NCI-H146 treated with DMSO at 0.1 percent for 48 hours (cell line): ENCODE measurements at regions not wholly inside any gene's neighbourhood (a gene's known extent, or its start where the extent isn't known, plus 50 kb on each side); places are given as distances from the start of the nearest gene placed in this dataset.
A peak's percentile ranks its signal among the peaks of the same experiment; 100 is the strongest.
"Not testable (repeated sequence)": the region's sequence is repeated elsewhere in the genome, so short reads cannot be mapped to it uniquely, and the experiment has no call there.

ENCODE experiments used
- DNase-seq: peaks from one replicate; lab custom pipeline; 2025; ENCODE audit not compliant: unreplicated experiment; lab: John Stamatoyannopoulos, UW

DNA sequence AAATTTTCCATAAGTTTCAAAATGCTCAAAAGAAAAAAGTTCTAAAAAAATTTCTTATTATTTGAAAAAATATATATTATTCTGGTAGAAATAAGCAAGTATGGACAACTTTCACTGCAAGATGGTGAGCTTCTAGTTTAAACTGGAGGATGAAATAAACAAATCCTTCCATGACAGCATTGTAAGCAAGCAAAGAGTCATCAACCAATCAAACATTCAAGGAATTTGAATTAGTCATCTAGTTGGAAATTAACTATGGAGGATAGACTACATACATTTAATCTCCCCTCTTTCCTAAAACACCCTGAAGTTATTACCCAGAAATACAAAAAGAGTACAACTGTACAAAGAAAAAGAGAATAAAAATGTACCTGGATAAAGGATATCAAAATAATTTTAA lies 51.0 kb upstream of the IRX5 start:
- no peak for DNase-seq

DNA sequence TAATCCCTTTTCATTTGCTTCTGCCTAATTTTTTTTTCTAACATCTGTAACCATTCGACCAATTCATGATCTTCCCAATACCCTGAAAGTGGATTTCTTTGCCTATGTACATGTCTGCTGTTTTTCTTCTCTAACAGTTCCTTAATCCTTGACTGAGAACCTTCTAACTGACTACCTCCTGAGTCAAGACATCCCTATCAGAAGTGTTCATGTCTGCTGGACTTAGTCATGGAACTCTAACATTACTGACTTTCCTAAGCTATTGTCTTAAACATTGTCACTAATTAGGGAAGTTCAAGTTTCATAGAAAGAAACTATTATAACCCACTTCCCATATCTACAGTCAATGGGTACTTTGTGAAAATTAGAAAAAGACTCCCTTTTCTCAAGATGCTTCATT lies 52.4 kb upstream of the IRX5 start:
- DNase-seq, result no peak

DNA sequence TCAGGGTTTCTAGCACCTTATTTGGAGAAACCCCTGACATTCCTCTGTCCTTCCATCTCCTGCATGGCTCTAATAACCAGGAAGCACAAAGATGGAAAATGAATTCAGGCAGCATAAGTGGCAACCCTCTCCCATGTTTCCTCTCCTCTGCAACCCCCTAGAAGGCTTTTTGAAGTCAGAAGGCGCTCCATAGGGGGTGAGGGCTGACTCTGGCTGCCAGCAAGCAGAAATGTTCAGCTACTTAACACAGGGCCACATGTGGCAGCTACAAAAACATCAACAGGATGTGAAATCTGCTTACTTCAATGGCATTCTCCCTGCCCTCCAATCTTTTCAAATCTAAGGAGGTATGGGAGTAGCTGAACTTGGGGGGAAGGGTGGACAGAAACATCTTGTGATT lies 55.2 kb upstream of the IRX5 start:
- no peak for DNase-seq

DNA sequence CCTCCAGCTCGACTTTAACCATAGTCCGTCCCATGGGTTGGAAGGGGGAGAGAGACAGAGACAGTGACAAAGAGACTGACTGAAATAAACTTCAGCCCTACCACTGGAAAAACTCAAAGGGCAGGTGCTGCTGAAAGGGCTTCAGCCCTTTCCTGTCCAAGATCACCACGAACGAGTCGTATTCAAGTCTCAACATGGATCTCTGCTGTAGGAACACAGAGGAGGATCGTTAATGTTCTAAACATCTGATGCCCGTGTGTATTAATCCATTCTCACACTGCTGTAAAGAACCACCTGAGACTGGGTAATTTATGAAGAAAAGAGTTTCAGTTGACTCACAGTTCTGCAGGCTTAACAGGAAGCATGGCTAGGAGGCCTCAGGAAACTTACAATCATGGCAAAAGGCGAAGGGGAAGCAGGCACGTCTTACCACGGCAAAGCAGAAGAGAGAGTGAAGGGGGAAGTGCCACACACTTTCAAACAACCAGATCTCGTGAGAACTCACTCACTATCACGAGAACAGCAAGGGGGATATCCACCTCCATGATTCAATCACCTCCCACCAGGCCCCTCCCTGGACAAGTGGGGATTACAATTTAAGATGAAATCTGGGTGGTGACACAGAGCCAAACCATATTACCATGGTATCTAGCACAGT lies 56.8 kb upstream of the IRX5 start:
- DNase-seq, result not testable (repeated sequence)

DNA sequence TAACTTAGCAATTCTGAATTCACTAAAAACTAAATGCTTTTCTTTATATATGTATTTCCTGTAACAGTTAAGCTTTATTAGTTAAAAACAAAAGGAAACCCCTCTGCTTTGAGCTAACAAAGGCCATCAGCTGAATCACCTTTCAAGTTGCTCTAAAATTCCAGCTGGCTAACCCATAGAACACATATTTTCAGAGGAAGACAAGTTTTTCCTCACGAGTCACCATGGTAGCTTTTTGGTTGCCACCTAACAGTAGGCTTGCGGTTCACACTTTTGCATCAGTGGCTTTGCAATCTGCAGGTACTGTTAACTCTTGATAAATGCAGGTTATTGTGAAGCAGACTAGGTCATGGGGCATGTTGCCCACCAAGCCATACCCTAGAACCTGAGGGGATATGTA lies 57.6 kb upstream of the IRX5 start:
- no peak for DNase-seq

DNA sequence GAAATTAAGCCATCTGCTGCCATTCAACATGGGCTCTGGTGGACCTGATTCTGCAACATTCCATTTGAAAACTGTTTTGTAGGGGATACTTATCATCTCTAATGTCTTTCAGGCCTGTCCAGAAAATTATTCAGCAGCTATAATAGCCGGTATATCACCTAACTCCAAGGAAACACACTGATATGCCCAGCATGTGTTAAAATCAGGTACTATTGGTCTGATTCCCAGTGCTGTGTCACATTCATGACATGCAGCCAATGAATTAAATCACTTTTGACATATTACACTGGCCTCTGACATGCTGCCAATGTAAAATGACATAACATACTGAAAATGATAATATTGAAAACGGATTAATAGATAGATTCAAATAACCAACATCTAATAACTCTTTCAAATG lies 60.5 kb upstream of the IRX5 start:
- DNase-seq, result no peak

DNA sequence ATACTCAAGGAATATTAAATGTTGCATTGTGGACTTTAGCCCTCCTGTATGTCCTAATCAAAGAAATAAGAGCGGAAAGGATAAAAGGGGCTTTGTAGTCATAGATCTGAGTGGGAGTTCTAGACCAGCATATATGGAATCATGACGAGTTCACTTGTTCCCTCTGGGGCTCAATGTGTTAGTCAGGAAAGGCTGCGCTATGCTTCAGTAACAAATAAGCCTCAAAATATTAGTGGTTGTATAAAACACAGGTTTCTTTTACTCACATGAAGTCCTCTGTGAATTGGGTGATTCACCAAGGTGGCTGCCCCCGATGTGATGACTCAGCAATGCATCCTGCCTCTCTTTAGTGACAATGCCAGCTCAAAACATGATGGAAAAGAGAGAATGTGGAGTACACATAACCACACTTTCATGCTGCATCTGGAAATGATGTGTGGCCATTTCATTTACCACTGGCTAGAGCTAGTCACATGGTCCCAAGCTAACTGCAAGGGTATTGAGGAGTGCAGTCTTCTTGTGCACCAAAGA lies 63.3 kb upstream of the IRX5 start:
- DNase-seq, result no peak

DNA sequence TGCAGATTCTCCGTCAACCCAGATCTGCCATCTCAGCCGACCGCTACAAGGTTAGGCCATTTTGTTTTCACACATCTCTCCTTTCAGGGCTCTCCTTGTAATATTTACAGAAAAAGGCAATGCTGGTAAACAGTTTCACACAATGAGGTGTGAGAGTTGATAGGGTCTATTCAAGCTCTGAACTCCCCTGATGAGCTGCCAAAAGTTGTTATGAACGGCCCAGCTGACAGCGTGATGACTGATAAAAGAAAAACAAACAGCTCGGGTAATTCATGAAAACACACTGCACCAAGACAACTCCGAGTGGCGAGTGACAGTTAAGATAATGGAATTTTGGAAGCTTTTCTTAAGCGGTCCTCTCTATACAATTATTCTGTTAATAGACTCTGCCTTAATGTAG lies 68.1 kb upstream of the IRX5 start:
- DNase-seq, result no peak

DNA sequence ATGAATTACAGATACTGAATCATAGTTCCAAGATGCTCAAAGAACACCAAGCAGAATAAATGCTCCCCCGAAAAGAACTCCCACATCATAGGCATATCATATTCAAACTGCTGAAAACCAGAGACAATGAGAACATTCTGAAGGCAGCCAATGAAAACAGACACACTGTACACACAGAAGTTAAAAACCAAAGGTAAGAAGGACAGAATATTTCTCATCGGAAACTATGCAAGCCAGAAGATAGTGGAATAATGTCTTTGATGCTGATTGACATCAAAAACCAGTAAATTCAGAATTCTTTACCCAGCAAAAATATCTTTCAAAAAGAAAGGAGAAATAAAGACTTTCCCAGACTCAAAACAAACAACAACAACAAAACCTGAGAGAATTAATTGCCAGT lies 73.8 kb upstream of the IRX5 start:
- no peak for DNase-seq

DNA sequence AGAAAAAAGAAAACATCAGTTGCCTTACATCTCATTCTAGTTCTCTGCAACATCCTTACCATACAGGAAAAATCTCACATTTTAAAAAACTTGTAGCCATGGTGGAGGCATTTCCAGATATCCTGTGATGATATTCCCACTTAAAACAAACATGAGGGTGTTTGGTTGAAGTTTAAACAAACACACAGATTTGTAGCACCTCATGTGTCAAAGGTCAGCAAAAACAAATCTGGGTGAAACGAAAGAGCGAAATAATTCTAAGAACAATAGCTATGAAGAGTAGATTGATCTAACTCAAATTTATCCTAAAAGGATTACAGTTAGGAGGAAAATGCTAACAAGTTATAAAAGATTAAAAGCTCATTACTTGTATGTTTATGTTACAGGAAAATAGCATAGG lies 83.1 kb upstream of the IRX5 start:
- no peak for DNase-seq

DNA sequence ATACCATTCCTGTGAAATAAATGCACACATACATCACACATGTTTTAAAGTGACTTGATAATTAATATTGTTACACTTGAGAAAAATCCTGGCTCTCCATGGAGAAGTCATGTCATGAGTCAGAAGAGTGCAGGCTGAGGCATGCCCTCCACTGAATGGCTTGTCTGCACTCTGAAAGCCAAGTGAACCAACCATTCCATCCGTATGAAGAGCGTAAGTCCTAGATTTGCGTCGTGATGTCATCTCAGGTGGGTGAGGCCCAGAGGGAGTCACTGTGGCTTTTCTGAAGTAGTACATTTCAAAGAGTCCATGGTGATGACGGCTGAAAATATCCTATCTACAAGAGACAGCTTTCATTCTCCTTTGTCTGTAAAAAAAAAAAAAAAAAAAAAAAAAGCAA lies 83.5 kb upstream of the IRX5 start:
- DNase-seq, result no peak

DNA sequence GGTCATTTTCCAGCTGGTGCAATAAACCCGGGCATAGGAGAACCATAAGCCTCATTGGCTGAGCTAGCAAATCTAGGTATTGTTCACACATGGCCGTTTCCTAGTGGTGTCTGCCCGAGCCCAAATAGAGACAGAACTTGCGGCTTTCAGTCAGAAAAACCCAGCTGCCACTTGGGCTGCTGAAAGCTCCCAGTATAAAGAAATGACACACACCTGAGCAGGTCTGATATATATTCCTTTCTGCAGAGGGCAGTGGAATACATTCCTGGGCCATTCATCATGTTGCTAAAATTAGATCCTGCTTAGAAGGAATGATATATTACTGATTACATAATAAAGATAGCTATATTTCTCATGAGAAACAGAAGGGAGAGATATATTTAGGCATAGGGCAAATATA lies 83.9 kb upstream of the IRX5 start:
- peak; percentile 2 for DNase-seq

DNA sequence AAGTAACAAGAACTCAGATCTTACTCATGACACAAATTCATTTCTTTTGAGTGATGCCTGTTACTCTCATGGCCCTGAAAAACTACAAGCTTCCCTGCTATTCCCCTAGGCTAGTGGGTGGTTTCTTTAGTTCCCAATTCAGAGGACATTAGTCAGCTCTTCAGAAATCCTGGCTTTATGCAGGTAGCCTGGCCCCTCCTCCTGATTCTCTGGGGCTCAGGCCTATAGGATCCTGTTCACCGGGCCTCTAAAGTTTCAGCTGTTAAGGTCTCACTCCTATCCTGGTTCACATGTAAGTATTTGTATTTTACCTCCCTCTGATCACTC lies 87.3 kb upstream of the IRX5 start:
- no peak for DNase-seq

DNA sequence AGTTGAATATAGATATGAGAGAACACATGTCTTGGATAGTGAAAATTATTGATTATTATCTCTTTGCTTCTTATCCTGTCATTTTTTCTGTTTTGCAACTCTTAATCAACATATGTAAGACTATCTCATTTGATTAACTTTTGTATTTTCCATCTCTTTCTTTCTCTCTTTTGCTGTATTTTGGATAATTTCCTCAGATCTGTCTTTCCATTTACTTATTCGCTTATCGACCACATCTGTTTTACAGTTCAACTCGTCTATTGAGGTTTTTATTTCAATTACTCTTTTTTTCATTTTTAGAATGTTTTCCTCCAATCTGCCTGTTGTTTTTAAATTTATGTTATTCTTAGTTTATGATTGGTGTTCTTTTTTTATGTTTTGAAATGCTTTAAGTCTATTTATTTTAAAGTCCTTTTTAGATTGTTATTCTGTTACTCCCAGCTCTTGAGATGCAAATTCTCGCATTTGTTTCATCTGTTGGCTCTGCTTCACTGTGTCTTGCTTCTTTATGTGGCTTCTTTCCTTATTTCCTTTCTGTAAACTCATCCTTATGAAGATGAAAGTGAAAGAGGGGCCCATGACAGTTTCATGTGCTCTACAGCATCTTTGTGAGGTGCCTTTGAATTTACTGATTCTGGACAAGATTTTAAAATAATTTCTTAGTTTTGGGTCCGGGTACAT lies 87.8 kb upstream of the IRX5 start:
- DNase-seq, result no peak

DNA sequence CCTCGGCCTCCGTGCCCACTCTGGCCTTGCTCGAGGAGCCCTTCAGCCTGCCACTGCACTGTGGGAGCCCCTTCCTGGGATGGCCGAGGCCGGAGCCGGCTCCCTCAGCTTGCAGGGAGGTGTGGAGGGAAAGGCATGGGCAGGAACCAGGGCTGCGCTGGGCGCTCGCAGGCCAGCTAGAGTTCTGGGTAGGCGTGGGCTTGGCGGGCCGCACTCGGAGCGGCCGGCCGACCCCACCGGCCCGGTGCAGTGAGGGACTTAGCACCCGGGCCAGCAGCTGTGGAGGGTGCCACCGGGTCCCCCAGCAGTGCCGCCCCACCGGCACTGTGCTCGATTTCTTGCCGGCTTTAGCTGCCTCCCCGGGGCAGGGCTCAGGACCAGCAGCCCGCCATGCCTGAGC lies 101.0 kb upstream of the IRX5 start:
- DNase-seq, result no peak

DNA sequence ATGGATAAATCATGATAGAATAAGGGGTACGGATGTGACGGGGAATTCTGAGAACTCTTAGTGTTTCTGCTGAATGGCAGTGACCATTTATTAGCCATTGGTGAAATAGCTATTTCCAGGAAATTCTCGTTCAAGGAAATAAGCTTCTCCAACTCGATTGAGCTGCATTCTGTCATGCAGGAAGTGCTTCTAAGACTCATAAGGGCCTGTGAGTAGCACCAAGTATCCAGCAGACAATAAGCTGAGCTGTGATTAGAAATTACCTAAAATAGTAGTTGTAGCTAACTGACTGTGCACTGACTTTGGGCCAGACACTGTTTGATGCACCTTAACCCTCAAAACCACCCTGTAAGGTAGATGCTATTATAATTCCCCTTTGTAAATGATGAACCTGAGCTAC lies 107.8 kb upstream of the IRX5 start:
- DNase-seq, result no peak

DNA sequence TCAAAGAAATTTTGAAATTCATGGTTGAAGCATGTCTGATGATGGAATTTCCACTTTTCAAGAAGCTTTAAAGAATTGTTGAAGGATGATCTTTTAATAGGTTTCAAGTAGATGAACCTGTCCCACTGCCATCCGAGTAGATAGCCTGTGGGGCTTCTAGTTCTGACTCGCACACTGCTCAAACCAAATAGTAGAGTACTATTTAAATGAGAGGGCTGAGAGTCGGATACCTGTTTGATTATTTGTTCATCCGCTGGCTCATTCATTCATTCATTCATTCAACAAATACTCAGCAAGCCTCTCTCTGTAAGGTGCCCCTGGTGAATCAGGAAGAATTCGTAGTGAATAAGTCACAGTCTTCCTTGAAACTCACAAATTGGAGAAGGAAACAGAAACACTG lies 108.2 kb upstream of the IRX5 start:
- DNase-seq, result no peak

DNA sequence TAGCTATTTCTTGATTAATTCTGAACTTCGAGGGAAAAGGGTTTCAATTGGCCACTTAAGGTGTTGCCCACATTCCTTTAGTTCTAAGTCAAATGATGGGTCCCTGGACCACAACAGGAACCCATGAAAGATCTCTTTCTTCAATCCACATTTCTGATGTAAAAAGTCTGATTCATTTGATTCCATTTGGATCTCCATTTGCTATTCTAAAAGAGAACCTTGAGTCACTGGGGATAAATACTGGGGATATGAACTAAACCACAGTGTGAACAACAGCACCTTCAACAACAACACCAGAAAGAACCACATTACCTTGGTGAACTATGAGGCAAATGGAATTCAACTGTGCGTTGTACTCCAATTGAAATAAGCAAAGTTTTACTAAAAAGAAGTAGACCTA lies 108.9 kb upstream of the IRX5 start:
- no peak for DNase-seq

DNA sequence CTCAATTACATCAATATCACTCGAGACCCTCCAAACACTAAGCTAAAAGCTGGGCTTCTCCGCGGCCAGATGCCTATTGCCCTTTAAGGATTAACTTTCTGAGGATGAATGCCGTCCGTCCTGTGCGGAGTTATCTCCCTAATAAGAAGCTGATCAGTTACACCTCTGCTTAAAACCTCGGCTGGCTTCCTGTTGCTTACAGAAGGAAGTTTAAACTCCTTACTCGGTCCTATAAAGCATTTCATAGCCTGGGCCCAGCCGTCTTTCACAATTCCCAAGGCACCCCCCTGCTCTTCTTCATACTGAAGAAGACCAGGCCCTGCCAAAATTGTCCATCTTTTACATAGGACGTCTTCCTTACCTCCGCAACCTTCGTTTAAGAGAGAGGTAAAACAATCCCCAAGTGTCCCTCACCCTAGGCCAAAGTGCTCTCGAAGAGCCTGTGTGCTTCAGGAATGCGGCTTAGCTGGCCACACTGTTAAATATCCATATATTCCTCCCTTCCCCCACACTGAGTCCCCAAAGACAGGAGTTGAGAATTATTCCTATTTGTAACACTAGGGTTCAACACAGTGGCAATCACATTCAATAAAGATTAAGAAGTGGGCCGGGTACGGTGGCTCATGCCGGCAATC lies 112.6 kb upstream of the IRX5 start:
- DNase-seq, result no peak

DNA sequence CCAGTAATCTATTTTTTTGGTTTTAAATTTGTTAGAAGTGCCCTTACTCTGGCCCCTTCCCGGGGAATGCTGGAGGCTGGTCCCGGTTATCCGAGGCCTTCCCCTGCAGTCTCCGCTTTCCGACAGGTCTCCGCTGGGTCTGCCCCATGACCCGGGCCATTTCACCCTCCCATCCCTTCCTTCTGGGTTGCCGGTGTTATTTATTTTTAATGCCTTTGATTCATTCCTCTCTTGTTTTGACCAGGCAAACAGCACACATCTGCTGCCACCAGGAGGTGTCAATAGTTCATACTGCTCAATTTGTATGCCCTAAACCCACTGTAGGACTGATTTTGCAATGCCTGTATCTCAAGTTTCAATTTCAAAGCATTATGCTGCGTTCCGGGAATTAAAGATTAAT lies 113.2 kb upstream of the IRX5 start:
- DNase-seq, result peak; percentile 4

DNA sequence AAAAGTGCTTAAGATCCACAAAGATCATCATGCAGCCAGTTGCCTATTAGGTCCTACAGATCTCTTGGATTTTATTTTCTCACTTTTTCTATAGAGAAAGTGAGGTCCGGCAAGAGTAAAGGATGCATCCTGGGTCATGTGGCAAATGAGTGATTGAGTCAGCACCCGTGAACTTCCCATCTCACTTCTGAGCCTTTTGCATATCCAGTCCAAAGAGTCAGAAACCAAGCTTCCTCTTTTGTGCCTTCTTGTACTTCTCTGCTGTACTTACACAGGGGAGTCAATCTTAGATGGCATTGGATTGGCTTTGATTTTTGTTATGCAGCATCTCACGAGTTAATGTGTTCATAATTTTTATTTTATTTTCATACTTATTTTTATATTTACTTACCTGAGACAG lies 114.2 kb upstream of the IRX5 start:
- DNase-seq, result no peak

DNA sequence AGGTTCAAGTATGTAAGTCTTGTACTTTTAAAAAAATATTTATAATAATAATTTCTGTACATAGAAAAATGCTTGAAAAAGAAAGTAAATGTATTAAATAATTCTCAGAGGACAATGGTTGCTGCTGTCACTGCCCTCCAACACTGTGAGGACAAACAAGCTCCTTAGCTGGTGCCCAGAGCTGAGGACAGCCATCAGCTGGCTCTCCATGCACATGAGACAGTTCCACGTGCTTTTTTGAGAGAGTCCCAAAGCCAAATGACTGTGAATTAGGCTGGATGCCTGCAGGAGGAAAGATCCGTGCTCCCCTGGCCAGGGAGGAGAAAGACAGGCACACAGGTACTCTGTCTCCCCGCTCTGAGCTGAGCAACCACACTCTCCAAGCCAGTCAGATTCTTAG lies 115.5 kb upstream of the IRX5 start:
- no peak for DNase-seq

DNA sequence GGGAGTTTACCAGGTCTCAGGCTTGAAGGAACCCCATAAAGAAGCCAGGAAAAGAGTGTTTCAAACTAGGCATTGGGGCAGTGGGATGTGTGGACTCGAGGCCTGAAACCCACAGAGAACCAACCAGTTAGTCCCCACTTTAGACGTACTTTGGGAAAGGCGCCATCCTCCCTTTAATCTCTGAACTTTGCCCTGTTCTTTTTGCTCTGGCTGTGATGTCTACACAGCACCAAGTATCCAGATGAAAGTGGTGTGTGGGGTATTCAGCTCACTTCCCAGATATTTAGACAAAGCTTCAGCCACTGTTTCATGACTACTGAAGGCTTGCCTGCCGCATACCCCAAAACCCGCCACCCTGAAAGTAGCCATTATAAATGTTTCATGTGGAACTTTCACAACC lies 116.9 kb upstream of the IRX5 start:
- DNase-seq, result no peak
